ENCODE measurements at regions not wholly inside any gene's neighbourhood (a gene's known extent, or its start where the extent isn't known, plus 50 kb on each side); places are given as distances from the start of the nearest gene placed in this dataset.

DNA sequence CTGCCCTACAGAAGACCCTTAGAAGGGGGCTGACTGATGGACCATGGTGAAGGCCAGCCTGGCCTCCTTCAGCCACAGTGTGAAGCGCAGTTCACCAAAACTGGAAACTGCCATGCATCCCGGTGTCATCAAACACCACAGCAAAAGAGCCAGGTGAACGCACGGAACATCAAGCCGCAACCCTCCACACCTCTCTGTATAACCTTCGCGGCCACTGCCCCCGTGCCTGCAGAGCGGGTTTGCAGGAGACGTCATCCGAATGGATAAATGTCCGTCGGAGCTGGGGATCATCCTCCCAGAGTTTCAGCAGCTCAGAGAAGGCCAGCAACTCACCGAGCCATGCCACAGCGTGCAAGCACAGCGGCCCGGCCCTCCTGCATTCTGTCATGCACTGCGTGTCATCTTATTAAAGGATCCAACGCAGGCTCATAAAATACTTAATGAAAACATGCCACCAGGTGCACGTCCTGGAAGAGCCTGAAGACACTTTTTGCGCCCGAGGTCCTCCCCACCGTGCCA lies 309.9 kb downstream of the BRD1 start:
- Mint-ChIP-seq H3K4me1 (ENCODE audit: low read depth) (no peaks in the 10 kb centered on the region), H3K4me3 (no peak overlapping the region), H3K36me3 (ENCODE audit: low read depth) (peaks cover 24% of the 10 kb centered on the region), H3K9me3 (peaks cover 87% of the 10 kb centered on the region), H3K27me3 (ENCODE audit: insufficient read depth) (no peaks in the 10 kb centered on the region; the same call in 1 of the 2 replicates), H3K27ac (no peak overlapping the region)
- TF ChIP-seq, protein P1, sequence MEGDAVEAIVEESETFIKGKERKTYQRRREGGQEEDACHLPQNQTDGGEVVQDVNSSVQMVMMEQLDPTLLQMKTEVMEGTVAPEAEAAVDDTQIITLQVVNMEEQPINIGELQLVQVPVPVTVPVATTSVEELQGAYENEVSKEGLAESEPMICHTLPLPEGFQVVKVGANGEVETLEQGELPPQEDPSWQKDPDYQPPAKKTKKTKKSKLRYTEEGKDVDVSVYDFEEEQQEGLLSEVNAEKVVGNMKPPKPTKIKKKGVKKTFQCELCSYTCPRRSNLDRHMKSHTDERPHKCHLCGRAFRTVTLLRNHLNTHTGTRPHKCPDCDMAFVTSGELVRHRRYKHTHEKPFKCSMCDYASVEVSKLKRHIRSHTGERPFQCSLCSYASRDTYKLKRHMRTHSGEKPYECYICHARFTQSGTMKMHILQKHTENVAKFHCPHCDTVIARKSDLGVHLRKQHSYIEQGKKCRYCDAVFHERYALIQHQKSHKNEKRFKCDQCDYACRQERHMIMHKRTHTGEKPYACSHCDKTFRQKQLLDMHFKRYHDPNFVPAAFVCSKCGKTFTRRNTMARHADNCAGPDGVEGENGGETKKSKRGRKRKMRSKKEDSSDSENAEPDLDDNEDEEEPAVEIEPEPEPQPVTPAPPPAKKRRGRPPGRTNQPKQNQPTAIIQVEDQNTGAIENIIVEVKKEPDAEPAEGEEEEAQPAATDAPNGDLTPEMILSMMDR (IDR thresholded peaks at IDR 0.05), result no peak
- no peak for DNase-seq

- Mint-ChIP-seq H3K4me1 (ENCODE audit: low read depth) (no peaks in the 10 kb centered on the region), H3K36me3 (ENCODE audit: low read depth) (peaks cover 24% of the 10 kb centered on the region), H3K9me3 (peaks cover 87% of the 10 kb centered on the region), H3K27me3 (ENCODE audit: insufficient read depth) (no peaks in the 10 kb centered on the region; the same call in 1 of the 2 replicates), H3K4me3 (no peak overlapping the region), H3K27ac (no peak overlapping the region)
- TF ChIP-seq, protein P1 (IDR thresholded peaks at IDR 0.05), result no peak
- DNase-seq, result no peak
These were observed 310.5 kb downstream of the BRD1 start for GRCh38 chr22:49517211-49517610.

DNA sequence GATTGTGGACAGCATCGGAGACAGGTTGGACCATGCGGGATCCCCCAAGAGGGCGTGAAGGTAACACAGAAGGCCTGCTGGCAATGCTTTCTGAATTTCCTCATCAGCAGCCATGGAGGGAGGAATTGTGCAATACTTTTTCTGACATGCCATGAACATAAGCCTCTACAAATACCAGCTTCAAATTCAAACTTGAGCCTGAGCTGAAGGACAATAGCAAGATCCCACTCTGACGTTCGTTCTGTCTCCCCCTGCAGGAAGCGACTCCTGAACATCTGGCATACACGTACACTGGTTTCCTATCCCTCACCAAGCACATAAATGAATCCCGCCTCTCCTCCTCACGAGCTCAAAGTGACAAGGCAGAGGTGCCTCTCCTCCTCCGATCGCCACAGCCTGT lies 312.2 kb downstream of the BRD1 start:
- TF ChIP-seq, protein P1 (IDR thresholded peaks at IDR 0.05), result no peak
- no peak for DNase-seq
- peaks cover 18% of the 10 kb centered on the region for H3K36me3 Mint-ChIP-seq (ENCODE audit: low read depth)
- no peak overlapping the region for H3K27ac Mint-ChIP-seq
- H3K9me3 Mint-ChIP-seq, result peaks cover 81% of the 10 kb centered on the region
- H3K4me1 Mint-ChIP-seq (ENCODE audit: low read depth), result no peaks in the 10 kb centered on the region
- H3K4me3 Mint-ChIP-seq, result no peak overlapping the region
- H3K27me3 Mint-ChIP-seq (ENCODE audit: insufficient read depth), result no peaks in the 10 kb centered on the region

DNA sequence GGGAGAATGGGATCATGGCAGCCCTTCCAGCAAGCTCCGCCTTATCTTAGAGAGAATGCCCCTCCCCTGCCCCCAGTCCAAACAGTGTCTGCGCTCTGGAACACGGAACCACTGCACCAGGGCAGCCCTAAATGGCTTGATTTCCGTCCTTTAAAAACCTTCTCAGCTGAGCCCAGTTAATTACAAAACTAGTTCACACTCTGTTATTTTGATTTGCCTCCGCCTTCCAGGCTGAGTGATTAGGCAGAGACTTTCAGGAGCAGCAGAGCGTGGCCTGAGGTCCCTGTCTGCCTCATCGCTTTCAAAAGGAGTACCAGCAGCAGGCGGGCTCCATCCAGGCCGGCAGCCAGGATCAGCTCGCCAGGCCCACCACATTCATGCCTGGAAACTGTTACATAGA lies 313.0 kb downstream of the BRD1 start:
- TF ChIP-seq, protein P1 (IDR thresholded peaks at IDR 0.05), result no peak
- no peak for DNase-seq
- H3K4me1 Mint-ChIP-seq (ENCODE audit: low read depth), result no peaks in the 10 kb centered on the region
- peaks cover 81% of the 10 kb centered on the region for H3K9me3 Mint-ChIP-seq
- no peaks in the 10 kb centered on the region for H3K27me3 Mint-ChIP-seq (ENCODE audit: insufficient read depth)
- H3K27ac Mint-ChIP-seq, result no peak overlapping the region
- H3K4me3 Mint-ChIP-seq, result no peak overlapping the region
- H3K36me3 Mint-ChIP-seq (ENCODE audit: low read depth), result peaks cover 18% of the 10 kb centered on the region

DNA sequence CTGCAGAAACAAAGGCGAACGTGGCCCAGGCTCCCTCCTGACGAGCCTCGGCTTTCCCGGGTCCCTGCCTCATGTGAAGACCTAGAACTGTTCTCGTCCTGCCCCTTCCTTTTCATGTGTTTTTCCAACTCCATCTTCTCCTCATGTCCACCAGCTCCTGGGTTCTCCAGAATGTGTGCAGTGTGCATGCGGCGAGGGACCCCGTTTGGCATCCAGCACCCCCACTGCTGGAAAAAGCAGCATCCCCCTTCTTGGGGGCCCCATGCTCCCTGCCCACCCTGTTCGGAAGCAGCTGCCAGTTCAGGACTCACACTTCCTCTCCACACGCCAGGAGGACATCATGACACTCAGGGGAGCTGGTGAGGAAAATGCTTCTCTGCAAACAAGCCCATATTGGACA lies 313.5 kb downstream of the BRD1 start:
- Mint-ChIP-seq H3K9me3 (peaks cover 81% of the 10 kb centered on the region), H3K4me1 (ENCODE audit: low read depth) (no peaks in the 10 kb centered on the region), H3K27me3 (ENCODE audit: insufficient read depth) (no peaks in the 10 kb centered on the region), H3K4me3 (no peak overlapping the region), H3K27ac (no peak overlapping the region), H3K36me3 (ENCODE audit: low read depth) (peaks cover 18% of the 10 kb centered on the region)
- TF ChIP-seq, protein P1 (IDR thresholded peaks at IDR 0.05), result no peak
- DNase-seq, result no peak
